Colonic mucosa (tissue), 4 donors: ENCODE measurements at regions not wholly inside any gene's neighbourhood (a gene's known extent, or its start where the extent isn't known, plus 50 kb on each side); places are given as distances from the start of the nearest gene placed in this dataset.
"Not testable (repeated sequence)": the region's sequence is repeated elsewhere in the genome, so short reads cannot be mapped to it uniquely, and the experiment has no call there.

ENCODE experiments used
- DNase-seq: peaks from one replicate; pipeline ENCODE4 v3.0.0-alpha.2; 2020
- H3K27ac ChIP-seq: fragments of 200-600 bp; one replicate; pipeline ENCODE4 v1.8.0; 2021
- H3K27me3 ChIP-seq: fragments of 200-600 bp; one replicate; pipeline ENCODE4 v1.8.0; 2021
- H3K36me3 ChIP-seq: fragments of 200-600 bp; one replicate; pipeline ENCODE4 v1.8.0; 2021
- H3K4me1 ChIP-seq: fragments of 200-600 bp; one replicate; pipeline ENCODE4 v1.8.0; 2021; ENCODE audit warnings: mild to moderate bottlenecking
- H3K4me3 ChIP-seq: fragments of 200-600 bp; one replicate; pipeline ENCODE4 v1.8.0; 2021
- H3K9ac ChIP-seq, 2 donors: one replicate each; pipeline ENCODE4 v1.7.0; 2013; ENCODE audit warnings: control low read depth in 2 of 2, low read depth in 2 of 2, low read length in 2 of 2
- H3K9me3 ChIP-seq: fragments of 200-600 bp; one replicate; pipeline ENCODE4 v1.8.0; 2021
- CTCF ChIP-seq: fragments of 200-600 bp; IDR thresholded peaks from one replicate; pipeline ENCODE4 v1.8.0; 2022; ENCODE audit warnings: antibody characterized with exemption, mild to moderate bottlenecking
- intact Hi-C: fragments of 100-400 bp; cut with DNase I; formaldehyde crosslinking; loops from one replicate; pipeline ENCODE4 v1.14.1; 2022
- donor health status: healthy.
- donor health status: DM: no; HTN: no; CAD: no.
- donor health status: DM: no; HTN: no; CAD: no.

- Histone ChIP-seq H3K4me3 (no peak overlapping the region), H3K27me3 (no peaks in the 10 kb centered on the region), H3K27ac (no peak overlapping the region), H3K9ac (no peak overlapping the region), H3K4me1 (no peaks in the 10 kb centered on the region), H3K36me3 (no peaks in the 10 kb centered on the region), H3K9me3 (no peaks in the 10 kb centered on the region)
- intact Hi-C loops, result no loop called here
- no peak for TF ChIP-seq CTCF
- no peak for DNase-seq
These were observed 66.5 kb upstream of the TBL1XR1 start for GRCh38 chr3:177263615-177264368.

GRCh38 chr3:177271811-177272501 lies 74.7 kb upstream of the TBL1XR1 start:
- H3K27ac ChIP-seq, H3K9me3 ChIP-seq, H3K27me3 ChIP-seq, H3K9ac ChIP-seq, H3K4me1 ChIP-seq, H3K36me3 ChIP-seq, intact Hi-C loops, DNase-seq, H3K4me3 ChIP-seq: not testable (repeated sequence)

- Histone ChIP-seq H3K9me3 (no peaks in the 10 kb centered on the region), H3K36me3 (no peaks in the 10 kb centered on the region), H3K27ac (no peak overlapping the region), H3K9ac (no peak overlapping the region), H3K4me1 (peaks cover 5% of the 10 kb centered on the region), H3K27me3 (no peaks in the 10 kb centered on the region), H3K4me3 (no peak overlapping the region)
- no peak for TF ChIP-seq CTCF
- intact Hi-C loops, result no loop called here
- DNase-seq, result no peak
These were observed 80.7 kb upstream of the TBL1XR1 start for GRCh38 chr3:177278016-177278415.

- no peak overlapping the region for H3K4me3 ChIP-seq
- no peak overlapping the region for H3K9ac ChIP-seq
- no peaks in the 10 kb centered on the region for H3K27me3 ChIP-seq
- H3K36me3 ChIP-seq, result no peaks in the 10 kb centered on the region
- H3K9me3 ChIP-seq, result no peaks in the 10 kb centered on the region
- DNase-seq, result no peak
- H3K4me1 ChIP-seq, result peaks cover 9% of the 10 kb centered on the region
- peak overlapping the region; percentile 27 for H3K27ac ChIP-seq
- intact Hi-C loops, result no loop called here
- no peak for TF ChIP-seq CTCF
These were observed 82.0 kb upstream of the TBL1XR1 start for GRCh38 chr3:177279118-177279815.

- TF ChIP-seq CTCF, result no peak
- Histone ChIP-seq H3K27me3 (no peaks in the 10 kb centered on the region), H3K27ac (peak overlapping the region; percentile 38), H3K4me1 (peaks cover 9% of the 10 kb centered on the region), H3K36me3 (no peaks in the 10 kb centered on the region), H3K9ac (no peak overlapping the region), H3K9me3 (no peaks in the 10 kb centered on the region), H3K4me3 (no peak overlapping the region)
- no peak for DNase-seq
- intact Hi-C loops, result no loop called here
These were observed 84.2 kb upstream of the TBL1XR1 start for GRCh38 chr3:177281292-177282118.
